ENCODE measurements at regions not wholly inside any gene's neighbourhood (a gene's known extent, or its start where the extent isn't known, plus 50 kb on each side); places are given as distances from the start of the nearest gene placed in this dataset.

DNA sequence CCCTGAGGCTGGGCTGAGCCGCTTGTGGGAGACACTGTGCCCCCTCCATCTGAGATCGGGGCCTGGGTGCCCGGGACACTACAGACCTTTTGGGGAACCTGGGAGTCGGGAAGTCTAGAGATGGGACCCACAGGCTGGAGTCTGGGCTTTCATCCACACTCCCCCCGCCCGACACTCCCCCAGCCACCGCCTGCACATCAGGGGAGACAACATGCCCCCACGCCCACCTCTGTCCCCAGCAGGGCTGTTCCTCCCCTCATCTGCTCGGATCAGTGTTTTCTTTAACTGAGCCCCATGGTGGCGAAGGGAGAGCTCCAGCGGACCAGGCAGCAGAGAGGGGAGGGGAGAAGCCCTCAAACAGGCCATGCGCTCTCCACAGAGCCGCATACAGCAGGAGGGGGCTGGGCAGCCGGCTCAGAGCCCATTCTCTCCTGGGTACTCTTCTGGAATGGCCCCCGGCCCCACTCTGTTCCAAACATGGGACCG is 174.7 kb downstream of the IGLL1 start:
- peaks cover 3% of the 10 kb centered on the region; the same call in 1 of the 2 replicates for H3K27me3 ChIP-seq (ENCODE audit: insufficient read depth, low read length)
- ATAC-seq: no peak
- H3K79me2 ChIP-seq (ENCODE audit: insufficient read depth, low read length): no peaks in the 10 kb centered on the region
- RAD21 ChIA-PET (ENCODE audit: low non-redundant PET in 1 of 2, low total read pairs in 2 of 2, uncharacterized antibody in 2 of 2, unreplicated experiment in 2 of 2): no interaction called here
- CTCF ChIA-PET: no interaction called here
- no peak for TF ChIP-seq FOSL1 (IDR thresholded peaks at IDR 0.05; ENCODE audit: low read depth)
- TF ChIP-seq CEBPB (IDR thresholded peaks at IDR 0.05; ENCODE audit: low read depth): no peak
- TF ChIP-seq SRF (IDR thresholded peaks at IDR 0.05; ENCODE audit: low read depth): no peak
- no peak for TF ChIP-seq POLR2AphosphoS5 (IDR thresholded peaks at IDR 0.05; ENCODE audit: low read depth, low read length)
- TF ChIP-seq ELF1 (IDR thresholded peaks at IDR 0.05; ENCODE audit: borderline replicate concordance, low read depth): no peak
- no peak for TF ChIP-seq TCF7L2 (IDR thresholded peaks at IDR 0.05; ENCODE audit: borderline replicate concordance, extremely low read depth, insufficient read depth, insufficient read length)
- TF ChIP-seq YY1 (IDR thresholded peaks at IDR 0.05; ENCODE audit: extremely low read depth, insufficient replicate concordance, low read depth, low read length): no peak
- no peak for TF ChIP-seq SIN3A (IDR thresholded peaks at IDR 0.05; ENCODE audit: low read depth)
- TF ChIP-seq EZH2phosphoT487 (IDR thresholded peaks at IDR 0.05; ENCODE audit: borderline replicate concordance): no peak
- no peak for TF ChIP-seq SP1 (IDR thresholded peaks at IDR 0.05; ENCODE audit: low read depth)
- no peak for TF ChIP-seq JUND (IDR thresholded peaks at IDR 0.05)
- TF ChIP-seq REST (IDR thresholded peaks at IDR 0.05; ENCODE audit: low read depth): no peak
- TF ChIP-seq ZBTB33 (IDR thresholded peaks at IDR 0.05; ENCODE audit: extremely low read depth, insufficient replicate concordance, low read length): no peak
- TF ChIP-seq CTCF (IDR thresholded peaks at IDR 0.05 in 2 of 3, conservative IDR thresholded peaks at IDR 0.05 in 1 of 3; ENCODE audit: borderline replicate concordance in 1 of 3, insufficient read depth in 1 of 3, low read depth in 2 of 3, low read length in 2 of 3): no peak
- TF ChIP-seq ZFX (IDR thresholded peaks at IDR 0.05): no peak
- no peak for TF ChIP-seq ZNF274 (IDR thresholded peaks at IDR 0.05; ENCODE audit: low read depth, low read length)
- no peaks in the 10 kb centered on the region for H3K9me3 ChIP-seq (ENCODE audit: control insufficient read depth in 1 of 2, insufficient read depth in 1 of 2, low read depth in 1 of 2, low read length in 2 of 2)
- H3K36me3 ChIP-seq (ENCODE audit: control insufficient read depth in 1 of 2, insufficient read depth in 2 of 2, low read length in 2 of 2): no peaks in the 10 kb centered on the region
- no TSS peak for BruUV-seq (replicated peaks)
- POLR2A ChIA-PET: no interaction called here
- H3K4me1 ChIP-seq (ENCODE audit: control insufficient read depth in 1 of 2, insufficient read depth in 2 of 2, low read length in 2 of 2): peaks cover 11 to 17% of the 10 kb centered on the region in 2 experiments; a peak in 3 of 4 replicates
- no peak overlapping the region for H3K4me3 ChIP-seq (replicated peaks in 1 of 2; ENCODE audit: low read depth in 1 of 2, low read length in 2 of 2)
- no peaks in the 10 kb centered on the region for H4K20me1 ChIP-seq (ENCODE audit: insufficient read depth)
- no peak overlapping the region for H3K27ac ChIP-seq (ENCODE audit: low read depth, low read length)
- intact Hi-C loops (cut with micrococcal nuclease): no loop called here
- no peak for DNase-seq (ENCODE audit: low read depth, low spot score)
- H3K9ac ChIP-seq (ENCODE audit: low read length): no peak overlapping the region
- H2AFZ ChIP-seq (ENCODE audit: low read depth, low read length, poor library complexity, severe bottlenecking): no peak overlapping the region
- no peak overlapping the region for H3K4me2 ChIP-seq (ENCODE audit: low read length)
- H3K9me2 ChIP-seq (ENCODE audit: insufficient read depth): no peaks in the 10 kb centered on the region
